HG02938 (cell line): ENCODE measurements at regions not wholly inside any gene's neighbourhood (a gene's known extent, or its start where the extent isn't known, plus 50 kb on each side); places are given as distances from the start of the nearest gene placed in this dataset.

Experiments
- ATAC-seq: cut with Tn5 transposase; IDR thresholded peaks from one replicate; pipeline ENCODE4 v1.9.1; 2021; ENCODE audit warnings: mild to moderate bottlenecking, moderate library complexity; ENCODE audit not compliant: unreplicated experiment

DNA sequence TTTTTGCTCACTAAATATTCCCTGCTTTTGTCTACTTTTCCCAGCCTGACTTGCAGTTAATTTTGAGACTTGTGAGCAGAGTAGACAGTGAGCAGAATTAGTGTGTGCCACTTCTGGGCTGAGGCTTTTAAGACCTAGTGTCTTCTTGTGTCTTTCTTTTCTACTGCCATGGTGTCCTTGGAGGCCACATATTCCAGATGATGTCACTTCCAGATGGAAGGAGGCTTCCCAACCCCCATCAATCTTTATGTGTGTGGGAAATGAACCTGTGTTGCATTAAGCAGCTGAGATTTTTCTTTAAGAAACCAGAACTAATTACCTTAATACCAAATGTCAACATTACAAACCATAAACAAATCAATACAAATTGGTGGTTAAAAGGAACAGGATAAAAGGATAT, 774.7 kb upstream of the ROBO1 start:
- no peak for ATAC-seq

DNA sequence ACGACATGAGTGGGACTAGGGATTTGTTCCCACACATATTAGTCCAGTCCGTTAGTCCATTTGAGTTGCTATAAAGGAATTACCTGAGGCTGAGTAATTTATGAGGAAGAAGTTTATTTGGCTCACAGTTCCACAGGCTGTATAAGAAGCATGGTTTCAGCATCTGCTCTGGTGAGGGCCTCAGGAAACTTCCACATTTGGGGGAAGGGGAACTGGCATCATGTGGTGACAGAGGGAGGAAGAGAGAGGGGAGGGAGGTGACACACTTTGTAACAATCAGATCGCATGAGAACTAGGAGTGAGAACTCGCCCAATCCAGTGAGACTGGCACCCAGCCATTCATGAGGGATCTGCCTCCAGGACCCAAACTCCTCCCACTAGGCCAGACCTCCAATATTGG, 769.9 kb upstream of the ROBO1 start:
- ATAC-seq: no peak

GRCh38 chr3:80535286-80535685, 767.5 kb upstream of the ROBO1 start:
- no peak for ATAC-seq

DNA sequence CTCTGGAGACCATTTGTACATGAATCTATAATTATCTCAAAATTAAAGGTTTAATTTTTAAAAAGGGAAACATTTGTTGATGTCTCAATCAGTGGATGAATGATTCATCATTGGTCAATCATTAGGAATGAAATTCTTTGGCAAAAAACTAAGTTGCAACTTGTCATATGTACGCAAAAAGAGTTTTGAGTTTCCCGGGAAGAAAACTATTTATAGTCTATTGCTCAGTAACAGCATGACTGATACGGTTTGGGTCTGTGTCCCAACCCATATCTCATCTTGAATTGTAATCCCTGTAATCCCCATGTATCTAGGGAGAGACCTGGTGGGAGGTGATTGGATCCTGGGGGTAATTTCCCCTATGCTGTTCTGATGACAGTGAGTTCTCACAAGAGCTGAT, 765.8 kb upstream of the ROBO1 start:
- no peak for ATAC-seq

GRCh38 chr3:80526153-80526552, 758.4 kb upstream of the ROBO1 start:
- ATAC-seq: no peak

DNA sequence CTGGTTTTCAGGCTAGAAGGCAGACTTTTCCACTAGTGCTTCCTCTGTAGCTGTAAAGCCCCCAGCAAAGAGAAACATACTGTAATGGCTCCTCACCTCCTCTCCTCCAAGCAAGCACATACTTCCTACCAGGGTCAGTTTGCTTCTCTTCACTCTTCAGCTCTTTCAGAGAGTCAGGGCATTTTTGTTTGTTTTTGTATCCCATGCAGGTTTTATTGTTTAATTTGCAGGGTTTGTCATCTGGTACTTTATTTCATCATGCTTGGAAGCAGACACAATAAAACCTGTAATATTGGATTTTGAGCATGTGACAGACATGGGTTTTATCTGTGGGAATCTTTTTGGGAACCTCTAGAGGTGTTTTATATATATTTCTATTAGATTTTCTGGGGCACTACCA, 753.3 kb upstream of the ROBO1 start:
- ATAC-seq: no peak

DNA sequence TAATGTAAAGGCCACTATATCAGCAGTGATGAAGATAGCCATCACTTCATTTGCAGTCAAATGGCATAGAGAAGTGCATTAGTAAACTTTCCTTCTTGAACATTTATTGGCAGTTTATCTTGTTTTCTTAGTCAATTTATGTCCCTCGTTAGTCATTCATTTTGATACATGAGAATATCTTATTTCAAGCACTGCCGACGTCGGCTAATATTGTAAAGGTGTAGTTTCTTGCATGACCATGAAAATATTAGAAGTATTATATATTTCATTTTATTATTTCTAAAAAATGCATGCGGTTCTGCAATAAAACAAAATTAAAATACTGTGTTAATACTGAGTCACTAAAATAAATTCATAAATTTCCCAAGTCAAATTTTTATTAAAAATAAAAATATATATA, 751.6 kb upstream of the ROBO1 start:
- no peak for ATAC-seq

GRCh38 chr3:80496452-80496851, 728.7 kb upstream of the ROBO1 start:
- ATAC-seq: no peak

DNA sequence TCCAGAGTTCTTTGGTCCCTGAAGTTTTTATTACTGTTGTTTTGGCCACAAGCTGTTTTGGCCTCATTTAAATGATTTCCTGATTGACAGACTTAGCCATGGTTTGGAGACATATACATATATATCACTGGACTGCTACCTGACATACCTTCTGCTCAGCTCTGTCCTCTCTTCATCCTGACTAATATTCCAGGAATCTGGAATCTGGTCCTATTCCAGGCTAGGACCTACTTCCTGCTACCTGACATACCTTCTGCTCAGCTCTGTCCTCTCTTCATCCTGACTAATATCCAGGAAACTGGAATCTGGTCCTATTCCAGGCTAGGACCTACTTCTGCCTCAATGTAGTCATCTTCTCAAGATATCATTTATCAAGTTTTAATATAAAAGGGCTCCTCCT, 724.4 kb upstream of the ROBO1 start:
- no peak for ATAC-seq

DNA sequence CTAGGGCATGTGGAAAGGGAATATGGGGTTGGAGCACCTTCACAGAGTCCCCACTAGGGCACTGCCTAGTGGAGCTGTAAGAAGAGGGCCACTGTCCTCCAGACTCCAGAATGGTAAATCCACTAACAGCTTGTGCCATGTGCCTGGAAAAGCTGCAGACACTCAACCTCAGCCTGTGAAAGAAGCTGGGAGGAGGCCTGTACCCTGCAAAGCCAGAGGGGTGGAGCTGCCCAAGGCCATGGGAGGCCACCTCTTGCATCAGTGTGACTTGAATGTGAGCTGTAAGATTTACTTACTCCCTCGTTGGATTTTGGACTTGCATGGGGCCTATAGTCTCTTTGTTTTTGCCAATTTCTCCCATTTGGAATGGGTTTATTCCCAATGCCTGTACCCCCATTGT, 705.2 kb upstream of the ROBO1 start:
- ATAC-seq: no peak

GRCh38 chr3:80472459-80472858, 704.7 kb upstream of the ROBO1 start:
- ATAC-seq: no peak

GRCh38 chr3:80470433-80470832, 702.6 kb upstream of the ROBO1 start:
- ATAC-seq: no peak

- ATAC-seq: no peak
These were observed 697.9 kb upstream of the ROBO1 start for GRCh38 chr3:80465746-80466145.

DNA sequence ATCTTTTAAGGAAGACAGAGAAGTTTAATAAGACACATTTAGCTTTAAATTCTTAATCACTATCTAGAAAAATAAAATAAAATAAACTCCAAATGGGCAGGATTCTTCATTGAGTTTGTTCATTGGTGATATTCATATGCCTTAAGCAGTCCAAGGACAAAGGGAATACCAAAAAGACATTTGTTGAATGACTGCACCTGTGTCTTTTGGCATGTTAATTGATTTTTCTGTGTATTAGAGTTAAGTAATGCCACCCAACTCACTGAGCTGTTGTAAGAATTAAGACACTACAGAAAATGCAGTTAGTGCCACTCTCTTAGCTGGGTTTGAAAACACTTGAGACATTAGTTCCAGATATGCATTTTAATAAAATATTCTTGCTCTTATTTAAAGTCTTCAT, 683.6 kb upstream of the ROBO1 start:
- ATAC-seq: no peak

GRCh38 chr3:80445641-80446040, 677.8 kb upstream of the ROBO1 start:
- no peak for ATAC-seq

GRCh38 chr3:80445053-80445452, 677.3 kb upstream of the ROBO1 start:
- no peak for ATAC-seq

GRCh38 chr3:80439490-80439889, 671.7 kb upstream of the ROBO1 start:
- no peak for ATAC-seq

DNA sequence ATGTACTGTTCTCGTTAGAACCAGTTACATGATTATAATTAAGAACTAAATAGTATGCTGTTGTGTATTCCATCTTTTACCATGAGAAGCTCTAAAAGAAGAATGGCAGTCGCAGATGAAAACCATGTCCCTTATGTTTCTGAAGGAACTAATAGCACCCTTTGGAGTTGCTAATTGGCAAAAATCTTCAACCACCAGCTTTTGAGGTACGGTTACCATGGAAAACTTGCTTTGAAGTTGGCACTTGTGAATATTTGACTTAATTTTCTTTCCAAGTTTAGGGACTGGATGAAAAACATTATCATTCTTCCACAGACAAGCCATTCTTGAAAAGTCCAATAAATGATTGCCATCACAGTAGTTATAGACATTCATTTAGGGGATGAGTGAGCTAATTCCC, 666.6 kb upstream of the ROBO1 start:
- ATAC-seq: no peak

GRCh38 chr3:80424951-80425350, 657.2 kb upstream of the ROBO1 start:
- ATAC-seq: no peak

DNA sequence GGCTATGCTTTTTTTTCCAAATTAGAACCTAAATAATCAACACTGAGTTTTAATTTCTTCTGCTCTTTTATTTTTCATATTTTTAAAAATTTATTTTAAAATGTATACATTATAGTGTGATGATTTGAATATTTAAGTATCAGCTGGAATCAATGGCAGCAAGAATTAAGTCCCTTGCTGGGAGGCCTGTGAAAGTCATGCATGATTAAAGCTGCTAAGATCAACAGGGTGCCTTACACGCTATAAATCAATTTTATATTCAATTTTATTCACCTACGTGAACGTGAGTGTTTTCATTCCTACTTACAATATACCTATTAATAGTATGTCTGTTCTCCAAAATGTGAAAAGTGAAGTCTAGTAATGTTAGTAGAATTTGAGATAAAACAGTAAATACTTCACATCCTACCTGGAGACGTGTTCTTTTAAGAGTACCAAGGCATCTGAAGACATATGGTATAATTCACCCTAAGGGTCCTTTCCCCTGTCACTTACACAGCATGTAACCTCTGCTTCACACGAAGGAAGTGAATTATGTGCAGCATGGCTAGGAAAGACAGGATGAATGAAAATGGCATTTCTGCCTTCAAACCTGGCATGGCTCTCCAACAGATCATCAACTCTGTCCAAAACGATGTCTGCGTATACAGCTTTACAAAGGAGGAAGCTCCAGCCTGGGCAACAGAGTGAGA, 640.4 kb upstream of the ROBO1 start:
- ATAC-seq: no peak

- ATAC-seq: no peak
These were observed 637.8 kb upstream of the ROBO1 start for GRCh38 chr3:80405618-80406017.

GRCh38 chr3:80395023-80395422, 627.2 kb upstream of the ROBO1 start:
- no peak for ATAC-seq

- ATAC-seq: no peak
These were observed 623.8 kb upstream of the ROBO1 start for GRCh38 chr3:80391573-80391972.
